Heart left ventricle (tissue), 16 donors: ENCODE measurements at regions not wholly inside any gene's neighbourhood (a gene's known extent, or its start where the extent isn't known, plus 50 kb on each side); places are given as distances from the start of the nearest gene placed in this dataset.
"Not testable (repeated sequence)": the region's sequence is repeated elsewhere in the genome, so short reads cannot be mapped to it uniquely, and the experiment has no call there.

Source experiments
- ATAC-seq, 4 donors: fragments of 200-7000 bp; cut with Tn5 transposase; one replicate each; pipeline ENCODE4 v1.9.1; 2020 to 2022; ENCODE audit warnings: moderate library complexity in 4 of 4, mild to moderate bottlenecking in 3 of 4, moderate number of reproducible peaks in 1 of 4
- DNase-seq, 5 donors: peaks; one replicate each; pipeline ENCODE4 v3.0.0-alpha.2; 2020
- H3K27ac ChIP-seq, 12 donors: fragments of 200-600 bp; sonication (generic) in 4 of 12; one replicate each; pipeline versions ENCODE4 v1.5.0 to v1.8.0; 2016 to 2022; ENCODE audit warnings: mild to moderate bottlenecking in 2 of 12
- H3K27me3 ChIP-seq, 9 donors: fragments of 200-600 bp; sonication (generic) in 2 of 9; one replicate each; pipeline versions ENCODE4 v1.5.1 to v1.8.0; 2016 to 2022; ENCODE audit warnings: mild to moderate bottlenecking in 3 of 9
- H3K36me3 ChIP-seq, 9 donors: fragments of 200-600 bp; sonication (generic) in 2 of 9; one replicate each; pipeline versions ENCODE4 v1.5.0 to v1.8.0; 2018 to 2022; ENCODE audit warnings: mild to moderate bottlenecking in 2 of 9
- H3K4me1 ChIP-seq, 12 donors: fragments of 200-600 bp; sonication (generic) in 4 of 12; one replicate each; pipeline versions ENCODE4 v1.5.0 to v1.8.0; 2016 to 2022; ENCODE audit warnings: mild to moderate bottlenecking in 3 of 12
- H3K4me3 ChIP-seq, 12 donors: fragments of 200-600 bp; sonication (generic) in 4 of 12; one replicate each; pipeline versions ENCODE4 v1.5.0 to v1.8.0; 2017 to 2022; ENCODE audit warnings: mild to moderate bottlenecking in 9 of 12, moderate library complexity in 4 of 12
- H3K9me3 ChIP-seq, 12 donors: fragments of 200-600 bp; sonication (generic) in 4 of 12; one replicate each; pipeline versions ENCODE4 v1.5.0 to v1.8.0; 2016 to 2022; ENCODE audit warnings: mild to moderate bottlenecking in 1 of 12
- POLR2A ChIP-seq, 2 donors: fragments of 450-650 bp; IDR thresholded peaks; one replicate each; pipeline ENCODE4 v1.6.1; 2017; ENCODE audit warnings: antibody characterized with exemption in 2 of 2, mild to moderate bottlenecking in 2 of 2, moderate library complexity in 2 of 2
- WGBS, 4 donors: extraction: QIAGEN DNeasy Blood & Tissue Kit in 2 of 4; methylation state at CpG; one replicate each; pipeline versions ENCODE4 v1.1.5 to v1.1.7; 2013 to 2018; 5-methylcytosine and 5-hydroxymethylcytosine counted together
- intact Hi-C, 10 donors: fragments of 100-400 bp; cut with DNase I; formaldehyde crosslinking; loops; one replicate each; pipeline versions ENCODE4 v1.11.1 to v1.14.2; 2022
- TF ChIP-seq, protein P1 (sequence below), 12 donors: fragments of 200-600 bp; sonication (generic) in 4 of 12; IDR thresholded peaks; one replicate each; pipeline versions ENCODE4 v1.5.0 to v1.8.0; 2018 to 2022; ENCODE audit warnings: antibody characterized with exemption in 12 of 12, mild to moderate bottlenecking in 5 of 12
- donor health status: ischemic (EF 13 %, LVEDD 7.1; RV severe dilation, severe dysfunction).
- donor health status: healthy with polysubstance abuse.
- donor health status: DM: no; HTN: yes; CAD: no.
- donor health status: DM: no; HTN: no; CAD: no.
- donor health status: ischemic (EF 25% LVEDD 6.9; RV normal size, moderate dysfunction).
- donor health status: ischemic (EF 25% LVEDD 5.7; RV mildly dilated, moderate dysfunction).
- donor health status: healthy.
- donor health status: DM: yes; HTN: yes; CAD: no.
- donor health status: ischemic (EF 35%, LVEDD 5.7; RV mildly dilated, moderate dysfunction).
- donor health status: nonischemic (EF 11% LVEDD 7.7; RV severe dilation, severe dysfunction).
- donor health status: DM: yes; HTN: yes; CAD: no.
- donor health status: PGD.
- donor health status: ischemic (EF 29% LVEDD 5.4; RV normal size, mild dysfunction).
- donor health status: nonischemic (EF 23%, LVEDD 6.1; RV moderate dilation, normal function).

DNA sequence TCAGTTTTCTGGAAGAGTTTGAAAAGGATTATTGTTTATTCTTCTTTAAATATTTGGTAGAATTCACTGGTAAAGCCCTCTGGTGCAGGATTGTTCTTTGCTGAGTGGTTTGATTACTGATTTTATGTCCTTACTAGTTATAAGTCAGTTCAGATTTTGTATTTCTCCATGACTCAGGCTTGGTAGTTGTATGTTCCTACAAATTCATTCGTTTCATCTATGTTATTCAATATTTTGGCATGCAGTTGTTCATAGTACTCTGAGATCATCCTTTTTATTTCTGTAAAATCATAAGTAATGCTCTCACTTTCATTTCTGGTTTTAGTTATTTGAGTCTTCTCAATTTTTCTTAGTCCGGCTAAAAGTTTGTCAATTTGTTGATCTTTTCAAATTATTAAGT is 58.1 kb upstream of the CRYM start:
- peaks cover 0 to 6% (median 0%) of the 10 kb centered on the region in 9 donors for H3K36me3 ChIP-seq
- H3K27me3 ChIP-seq, result no peaks in the 10 kb centered on the region
- WGBS, 4 donors, result 86 to 93% (median 92%) methylated on average over 2 of the region's 2 CpGs
- no peak overlapping the region for H3K4me3 ChIP-seq
- DNase-seq (no peak), ATAC-seq (no peak)
- intact Hi-C loops, result no loop called here
- H3K9me3 ChIP-seq, result peaks cover 0 to 6% (median 0%) of the 10 kb centered on the region in 12 donors
- H3K4me1 ChIP-seq, result no peaks in the 10 kb centered on the region
- no peak overlapping the region for H3K27ac ChIP-seq
- TF ChIP-seq, protein P1, sequence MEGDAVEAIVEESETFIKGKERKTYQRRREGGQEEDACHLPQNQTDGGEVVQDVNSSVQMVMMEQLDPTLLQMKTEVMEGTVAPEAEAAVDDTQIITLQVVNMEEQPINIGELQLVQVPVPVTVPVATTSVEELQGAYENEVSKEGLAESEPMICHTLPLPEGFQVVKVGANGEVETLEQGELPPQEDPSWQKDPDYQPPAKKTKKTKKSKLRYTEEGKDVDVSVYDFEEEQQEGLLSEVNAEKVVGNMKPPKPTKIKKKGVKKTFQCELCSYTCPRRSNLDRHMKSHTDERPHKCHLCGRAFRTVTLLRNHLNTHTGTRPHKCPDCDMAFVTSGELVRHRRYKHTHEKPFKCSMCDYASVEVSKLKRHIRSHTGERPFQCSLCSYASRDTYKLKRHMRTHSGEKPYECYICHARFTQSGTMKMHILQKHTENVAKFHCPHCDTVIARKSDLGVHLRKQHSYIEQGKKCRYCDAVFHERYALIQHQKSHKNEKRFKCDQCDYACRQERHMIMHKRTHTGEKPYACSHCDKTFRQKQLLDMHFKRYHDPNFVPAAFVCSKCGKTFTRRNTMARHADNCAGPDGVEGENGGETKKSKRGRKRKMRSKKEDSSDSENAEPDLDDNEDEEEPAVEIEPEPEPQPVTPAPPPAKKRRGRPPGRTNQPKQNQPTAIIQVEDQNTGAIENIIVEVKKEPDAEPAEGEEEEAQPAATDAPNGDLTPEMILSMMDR (IDR thresholded peaks at IDR 0.05), result no peak
- no peak for TF ChIP-seq POLR2A (IDR thresholded peaks at IDR 0.05)

- intact Hi-C loops, H3K27ac ChIP-seq, ATAC-seq, H3K36me3 ChIP-seq, H3K27me3 ChIP-seq, H3K4me3 ChIP-seq, H3K9me3 ChIP-seq, DNase-seq, H3K4me1 ChIP-seq: not testable (repeated sequence)
- 87 to 94% (median 92%) methylated on average over 14 to 17 of the region's 17 CpGs for WGBS, 4 donors
Observed at GRCh38 chr16:21334188-21335146, 56.4 kb upstream of the CRYM start.

DNA sequence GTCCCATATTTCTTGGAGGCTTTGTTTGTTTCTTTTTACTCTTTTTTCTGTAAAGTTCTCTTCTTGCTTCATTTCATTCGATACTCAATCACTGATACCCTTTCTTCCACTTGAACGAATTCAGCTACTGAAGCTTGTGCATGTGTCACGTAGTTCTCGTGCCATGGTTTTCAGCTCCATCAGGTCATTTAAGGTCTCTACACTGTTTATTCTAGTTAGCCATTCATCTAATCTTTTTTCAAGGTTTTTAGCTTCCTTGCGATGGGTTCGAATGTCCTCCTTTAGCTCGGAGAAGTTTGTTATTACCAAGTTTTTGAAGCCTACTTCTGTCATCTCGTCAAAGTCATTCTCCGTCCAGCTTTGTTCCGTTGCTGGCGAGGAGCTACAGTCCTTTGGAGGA is 55.6 kb upstream of the CRYM start:
- WGBS, 4 donors, result 93 to 95% (median 94%) methylated on average over 11 of the region's 11 CpGs
- H3K4me3 ChIP-seq, H3K9me3 ChIP-seq, intact Hi-C loops, DNase-seq, H3K36me3 ChIP-seq, ATAC-seq, H3K27ac ChIP-seq, H3K27me3 ChIP-seq, H3K4me1 ChIP-seq: not testable (repeated sequence)
